Upper lobe of right lung (tissue), 1 donor: ENCODE measurements at regions not wholly inside any gene's neighbourhood (a gene's known extent, or its start where the extent isn't known, plus 50 kb on each side); places are given as distances from the start of the nearest gene placed in this dataset.

Experiments
- ATAC-seq: fragments of 200-7000 bp; cut with Tn5 transposase; one replicate; pipeline ENCODE4 v1.9.1; 2020; ENCODE audit warnings: mild to moderate bottlenecking, moderate library complexity
- DNase-seq: peaks from one replicate; pipeline ENCODE4 v3.0.0-alpha.2; 2020
- H3K27ac ChIP-seq: fragments of 200-600 bp; one replicate; pipeline ENCODE4 v1.8.0; 2022
- H3K27me3 ChIP-seq: fragments of 200-600 bp; one replicate; pipeline ENCODE4 v1.8.0; 2022; ENCODE audit warnings: mild to moderate bottlenecking
- H3K36me3 ChIP-seq: fragments of 200-600 bp; one replicate; pipeline ENCODE4 v1.8.0; 2022
- H3K4me1 ChIP-seq: fragments of 200-600 bp; one replicate; pipeline ENCODE4 v1.8.0; 2022
- H3K4me3 ChIP-seq: fragments of 200-600 bp; one replicate; pipeline ENCODE4 v1.8.0; 2022; ENCODE audit warnings: mild to moderate bottlenecking
- H3K9me3 ChIP-seq: fragments of 200-600 bp; one replicate; pipeline ENCODE4 v1.8.0; 2022
- intact Hi-C: fragments of 100-400 bp; cut with DNase I; formaldehyde crosslinking; loops from one replicate; pipeline ENCODE4 v1.11.0; 2022
- TF ChIP-seq, protein P1 (sequence below): fragments of 200-600 bp; IDR thresholded peaks from one replicate; pipeline ENCODE4 v1.8.0; 2022; ENCODE audit warnings: antibody characterized with exemption
- donor health status: DM: no; HTN: yes; CAD: no; lungs with severe emphysema.

DNA sequence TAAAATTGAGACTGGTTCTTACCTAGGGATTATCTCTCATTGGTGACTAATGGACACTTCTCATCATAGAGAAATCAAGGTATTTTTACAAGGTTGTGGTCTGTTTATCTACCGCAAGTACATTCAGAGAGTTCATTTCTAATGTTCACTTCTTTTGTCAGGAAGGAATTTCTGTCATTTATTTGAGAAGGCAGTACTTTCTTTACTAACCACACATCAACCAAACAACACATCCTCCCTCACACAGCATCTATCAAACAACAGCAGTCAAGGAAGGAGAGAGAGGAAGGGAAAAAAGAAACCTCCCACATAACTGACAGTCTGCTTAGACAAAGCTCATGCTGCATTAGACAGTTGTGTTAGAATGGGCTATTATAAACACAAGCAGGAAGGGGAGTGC lies 182.3 kb upstream of the KLF12 start:
- no peak overlapping the region for H3K27ac ChIP-seq
- H3K4me3 ChIP-seq, result no peak overlapping the region
- H3K36me3 ChIP-seq, result no peaks in the 10 kb centered on the region
- TF ChIP-seq, protein P1, sequence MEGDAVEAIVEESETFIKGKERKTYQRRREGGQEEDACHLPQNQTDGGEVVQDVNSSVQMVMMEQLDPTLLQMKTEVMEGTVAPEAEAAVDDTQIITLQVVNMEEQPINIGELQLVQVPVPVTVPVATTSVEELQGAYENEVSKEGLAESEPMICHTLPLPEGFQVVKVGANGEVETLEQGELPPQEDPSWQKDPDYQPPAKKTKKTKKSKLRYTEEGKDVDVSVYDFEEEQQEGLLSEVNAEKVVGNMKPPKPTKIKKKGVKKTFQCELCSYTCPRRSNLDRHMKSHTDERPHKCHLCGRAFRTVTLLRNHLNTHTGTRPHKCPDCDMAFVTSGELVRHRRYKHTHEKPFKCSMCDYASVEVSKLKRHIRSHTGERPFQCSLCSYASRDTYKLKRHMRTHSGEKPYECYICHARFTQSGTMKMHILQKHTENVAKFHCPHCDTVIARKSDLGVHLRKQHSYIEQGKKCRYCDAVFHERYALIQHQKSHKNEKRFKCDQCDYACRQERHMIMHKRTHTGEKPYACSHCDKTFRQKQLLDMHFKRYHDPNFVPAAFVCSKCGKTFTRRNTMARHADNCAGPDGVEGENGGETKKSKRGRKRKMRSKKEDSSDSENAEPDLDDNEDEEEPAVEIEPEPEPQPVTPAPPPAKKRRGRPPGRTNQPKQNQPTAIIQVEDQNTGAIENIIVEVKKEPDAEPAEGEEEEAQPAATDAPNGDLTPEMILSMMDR, result no peak
- DNase-seq (no peak), ATAC-seq (no peak)
- H3K27me3 ChIP-seq, result no peaks in the 10 kb centered on the region
- no peaks in the 10 kb centered on the region for H3K9me3 ChIP-seq
- intact Hi-C loops, result no loop called here
- H3K4me1 ChIP-seq, result no peaks in the 10 kb centered on the region

DNA sequence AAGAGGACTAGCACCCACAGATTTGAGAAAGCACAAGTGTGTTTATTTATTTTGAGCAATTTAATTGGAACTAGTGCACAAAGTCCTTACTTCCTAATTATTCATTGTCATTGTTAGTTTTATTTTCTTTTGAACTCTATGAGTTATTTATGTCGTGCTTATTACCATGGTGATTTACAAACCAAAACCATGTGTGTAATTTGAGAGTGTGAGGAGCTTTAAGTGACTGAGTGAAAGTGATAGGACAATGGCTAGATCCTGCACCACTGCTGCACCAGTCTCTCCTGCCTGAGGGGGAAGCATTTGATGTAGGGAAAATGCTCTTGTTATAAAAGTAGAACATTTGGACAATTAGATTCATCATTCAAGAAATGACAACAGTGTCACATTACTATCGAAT lies 172.3 kb upstream of the KLF12 start:
- TF ChIP-seq, protein P1, result no peak
- DNase-seq (no peak), ATAC-seq (no peak)
- Histone ChIP-seq H3K36me3 (no peaks in the 10 kb centered on the region), H3K27ac (no peak overlapping the region), H3K4me3 (no peak overlapping the region), H3K4me1 (no peaks in the 10 kb centered on the region), H3K9me3 (no peaks in the 10 kb centered on the region), H3K27me3 (no peaks in the 10 kb centered on the region)
- intact Hi-C loops, result no loop called here

DNA sequence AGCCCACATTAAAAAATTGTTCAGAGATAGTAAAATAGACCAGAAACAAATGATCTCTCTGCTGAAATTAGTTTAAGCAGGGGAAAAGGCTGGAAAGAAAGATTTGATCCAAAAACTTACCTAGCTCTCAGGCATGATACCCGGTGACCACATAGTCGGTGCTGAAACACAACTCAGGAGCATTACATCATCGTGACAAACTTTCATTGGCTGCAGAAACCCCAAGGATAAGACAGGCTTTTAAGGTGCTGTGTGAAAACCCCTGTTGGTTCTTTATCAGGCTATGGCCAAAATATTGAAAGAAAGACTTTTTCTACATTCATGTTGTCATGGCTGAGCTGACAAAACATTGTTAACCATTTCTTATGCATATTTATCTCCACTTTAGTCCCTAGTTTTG lies 171.7 kb upstream of the KLF12 start:
- TF ChIP-seq, protein P1, result no peak
- intact Hi-C loops, result no loop called here
- Histone ChIP-seq H3K4me1 (no peaks in the 10 kb centered on the region), H3K9me3 (no peaks in the 10 kb centered on the region), H3K27ac (no peak overlapping the region), H3K36me3 (no peaks in the 10 kb centered on the region), H3K4me3 (no peak overlapping the region), H3K27me3 (no peaks in the 10 kb centered on the region)
- no peak for ATAC-seq
- no peak for DNase-seq

GRCh38 chr13:74301258-74301935 lies 167.2 kb upstream of the KLF12 start:
- ATAC-seq, result no peak
- Histone ChIP-seq H3K9me3 (no peaks in the 10 kb centered on the region), H3K4me3 (no peak overlapping the region), H3K27ac (no peak overlapping the region), H3K4me1 (no peaks in the 10 kb centered on the region), H3K36me3 (no peaks in the 10 kb centered on the region), H3K27me3 (no peaks in the 10 kb centered on the region)
- no peak for DNase-seq
- TF ChIP-seq, protein P1, result no peak
- intact Hi-C loops, result no loop called here

DNA sequence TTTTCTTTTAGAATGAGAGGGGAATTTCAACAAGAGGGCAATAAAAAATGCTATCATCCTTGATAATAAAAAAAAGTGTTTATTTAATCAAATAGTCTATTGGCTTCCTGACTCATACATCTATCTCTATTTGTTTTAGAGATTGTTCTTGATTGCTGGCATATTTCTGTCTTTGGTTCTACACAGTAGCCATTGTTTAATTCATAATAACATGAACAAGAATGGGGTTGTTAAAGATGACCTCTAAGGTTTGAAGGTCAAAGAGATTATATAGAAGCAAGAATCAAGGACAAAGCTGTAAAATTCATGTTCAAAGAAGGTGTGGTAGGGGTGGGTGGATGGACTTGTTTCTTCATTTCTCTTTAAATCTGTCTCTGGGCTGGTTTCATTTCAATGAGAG lies 166.0 kb upstream of the KLF12 start:
- no peaks in the 10 kb centered on the region for H3K9me3 ChIP-seq
- intact Hi-C loops, result no loop called here
- DNase-seq, result no peak
- no peak for ATAC-seq
- H3K27me3 ChIP-seq, result no peaks in the 10 kb centered on the region
- TF ChIP-seq, protein P1, result no peak
- no peaks in the 10 kb centered on the region for H3K4me1 ChIP-seq
- H3K36me3 ChIP-seq, result no peaks in the 10 kb centered on the region
- no peak overlapping the region for H3K4me3 ChIP-seq
- H3K27ac ChIP-seq, result no peak overlapping the region

- TF ChIP-seq, protein P1, result no peak
- no peaks in the 10 kb centered on the region for H3K4me1 ChIP-seq
- H3K27ac ChIP-seq, result no peak overlapping the region
- ATAC-seq (peak; percentile 58), DNase-seq (no peak)
- no peaks in the 10 kb centered on the region for H3K9me3 ChIP-seq
- no peaks in the 10 kb centered on the region for H3K36me3 ChIP-seq
- no peak overlapping the region for H3K4me3 ChIP-seq
- H3K27me3 ChIP-seq, result no peaks in the 10 kb centered on the region
- intact Hi-C loops, result no loop called here
Observed at GRCh38 chr13:74299721-74300120, 165.5 kb upstream of the KLF12 start.
